Activated CD4-positive, alpha-beta T cell treated with anti-CD3 and anti-CD28 coated beads, Interleukin-2, amount 50 U/mL, for 4 hours (primary cell): ENCODE measurements at regions not wholly inside any gene's neighbourhood (a gene's known extent, or its start where the extent isn't known, plus 50 kb on each side); places are given as distances from the start of the nearest gene placed in this dataset.
"Not testable (repeated sequence)": the region's sequence is repeated elsewhere in the genome, so short reads cannot be mapped to it uniquely, and the experiment has no call there.

ENCODE experiments used
- DNase-seq, 2 experiments: peaks; one replicate each; pipeline ENCODE4 v3.0.0-alpha.2; 2020

DNA sequence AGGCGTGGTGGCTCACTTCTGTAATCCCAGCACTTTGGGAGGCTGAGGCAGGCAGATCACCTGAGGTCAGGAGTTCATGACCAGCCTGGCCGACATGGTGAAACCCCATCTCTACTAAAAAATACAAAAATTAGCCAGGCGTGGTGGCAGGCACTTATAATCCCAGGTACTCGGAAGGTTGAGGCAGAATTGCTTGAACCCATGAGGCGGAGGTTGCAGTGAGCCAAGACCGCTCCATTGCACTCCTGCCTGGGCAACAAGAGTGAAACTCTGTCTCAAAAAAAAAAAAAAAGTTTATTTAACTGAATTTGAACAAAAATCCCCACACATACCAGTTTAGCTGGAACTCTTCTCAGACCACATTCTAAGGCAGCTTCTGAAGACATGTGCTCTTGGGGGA is 51.8 kb upstream of the HABP2 start:
- not testable (repeated sequence) for DNase-seq
